NCI-H82 treated with DMSO at 0.1 percent for 48 hours (cell line): ENCODE measurements at regions not wholly inside any gene's neighbourhood (a gene's known extent, or its start where the extent isn't known, plus 50 kb on each side); places are given as distances from the start of the nearest gene placed in this dataset.
"Not testable (repeated sequence)": the region's sequence is repeated elsewhere in the genome, so short reads cannot be mapped to it uniquely, and the experiment has no call there.

ENCODE experiments used
- DNase-seq: peaks from one replicate; lab custom pipeline; 2025; ENCODE audit not compliant: unreplicated experiment; lab: John Stamatoyannopoulos, UW

- DNase-seq, result no peak
These were observed 1150.1 kb downstream of the STIM2 start for GRCh38 chr4:28010577-28011240.

GRCh38 chr4:28014469-28014868, 1153.8 kb downstream of the STIM2 start:
- DNase-seq, result no peak

GRCh38 chr4:28015996-28016395, 1155.4 kb downstream of the STIM2 start:
- no peak for DNase-seq

- DNase-seq, result not testable (repeated sequence)
These were observed 1177.6 kb downstream of the STIM2 start for GRCh38 chr4:28038253-28038652.

GRCh38 chr4:28062562-28062961, 1201.9 kb downstream of the STIM2 start:
- no peak for DNase-seq

- DNase-seq, result no peak
These were observed 1213.4 kb downstream of the STIM2 start for GRCh38 chr4:28073860-28074555.

- DNase-seq, result no peak
These were observed 1214.8 kb downstream of the STIM2 start for GRCh38 chr4:28075401-28075956.

- not testable (repeated sequence) for DNase-seq
These were observed 1216.6 kb downstream of the STIM2 start for GRCh38 chr4:28077203-28077602.

GRCh38 chr4:28082686-28083390, 1222.2 kb downstream of the STIM2 start:
- DNase-seq, result no peak

- no peak for DNase-seq
These were observed 1232.0 kb downstream of the STIM2 start for GRCh38 chr4:28092610-28093009.

GRCh38 chr4:28093071-28093470, 1232.4 kb downstream of the STIM2 start:
- no peak for DNase-seq

- DNase-seq, result no peak
These were observed 1240.9 kb downstream of the STIM2 start for GRCh38 chr4:28101583-28101982.

GRCh38 chr4:28105271-28105859, 1244.7 kb downstream of the STIM2 start:
- no peak for DNase-seq

- no peak for DNase-seq
These were observed 1245.5 kb downstream of the STIM2 start for GRCh38 chr4:28106155-28106554.

GRCh38 chr4:28109801-28110200, 1249.2 kb downstream of the STIM2 start:
- no peak for DNase-seq

GRCh38 chr4:28112691-28113335, 1252.2 kb downstream of the STIM2 start:
- not testable (repeated sequence) for DNase-seq

- DNase-seq, result not testable (repeated sequence)
These were observed 1252.9 kb downstream of the STIM2 start for GRCh38 chr4:28113586-28113985.

GRCh38 chr4:28116526-28117083, 1256.0 kb downstream of the STIM2 start:
- DNase-seq, result not testable (repeated sequence)

GRCh38 chr4:28117084-28117682, 1256.5 kb downstream of the STIM2 start:
- DNase-seq, result no peak

- no peak for DNase-seq
These were observed 1285.5 kb downstream of the STIM2 start for GRCh38 chr4:28146191-28146590.
